WTC11 (cell line): ENCODE measurements at regions not wholly inside any gene's neighbourhood (a gene's known extent, or its start where the extent isn't known, plus 50 kb on each side); places are given as distances from the start of the nearest gene placed in this dataset.

Source experiments
- NFYB ChIP-seq: sonication (generic); formaldehyde crosslinking; conservative IDR thresholded peaks from 2 replicates; pipeline ENCODE4 v1.8.0; 2022; ENCODE audit warnings: low read depth, missing genetic modification reagents
- SMAD4 ChIP-seq: sonication (generic); formaldehyde crosslinking; IDR thresholded peaks from 2 replicates; pipeline ENCODE4 v1.8.0; 2022; ENCODE audit warnings: mild to moderate bottlenecking, missing genetic modification reagents
- TF ChIP-seq, protein P1 (sequence below): fragments of 200-600 bp; IDR thresholded peaks from 2 replicates; pipeline ENCODE4 v1.8.0; 2022; ENCODE audit warnings: antibody characterized with exemption
- TF ChIP-seq, protein P2 (sequence below): sonication (generic); formaldehyde crosslinking; IDR thresholded peaks from 2 replicates; pipeline ENCODE4 v1.8.1; 2023; ENCODE audit warnings: mild to moderate bottlenecking, missing genetic modification reagents, moderate library complexity
- TF ChIP-seq, protein P3 (sequence below): fragments of 250-450 bp; sonication (Bioruptor Pico); IDR thresholded peaks from 2 replicates; pipeline ENCODE4 v1.9.0; 2021; ENCODE audit warnings: mild to moderate bottlenecking, borderline replicate concordance

DNA sequence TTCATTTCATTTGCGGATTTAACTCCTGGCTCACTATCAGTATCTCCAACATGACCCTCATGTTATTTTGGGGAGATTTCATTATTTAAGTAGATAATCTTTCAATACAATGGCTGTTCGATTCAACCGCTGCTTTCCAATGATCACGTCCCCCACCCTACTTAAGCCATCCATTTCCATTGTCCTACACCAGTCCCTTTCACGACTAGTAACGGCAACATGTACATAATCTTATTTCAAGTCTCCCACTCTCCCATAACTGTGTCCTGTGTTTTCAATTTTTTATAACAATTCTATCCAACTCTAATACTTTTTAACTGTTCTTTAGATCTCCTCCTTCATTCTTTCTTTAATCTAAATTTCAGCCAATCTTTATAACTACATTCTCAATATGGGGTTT lies 890.8 kb upstream of the MAP3K7 start:
- no peak for TF ChIP-seq SMAD4 (CRISPR knock-in tag)
- TF ChIP-seq NFYB (CRISPR knock-in tag) = no peak
- TF ChIP-seq, protein P1, sequence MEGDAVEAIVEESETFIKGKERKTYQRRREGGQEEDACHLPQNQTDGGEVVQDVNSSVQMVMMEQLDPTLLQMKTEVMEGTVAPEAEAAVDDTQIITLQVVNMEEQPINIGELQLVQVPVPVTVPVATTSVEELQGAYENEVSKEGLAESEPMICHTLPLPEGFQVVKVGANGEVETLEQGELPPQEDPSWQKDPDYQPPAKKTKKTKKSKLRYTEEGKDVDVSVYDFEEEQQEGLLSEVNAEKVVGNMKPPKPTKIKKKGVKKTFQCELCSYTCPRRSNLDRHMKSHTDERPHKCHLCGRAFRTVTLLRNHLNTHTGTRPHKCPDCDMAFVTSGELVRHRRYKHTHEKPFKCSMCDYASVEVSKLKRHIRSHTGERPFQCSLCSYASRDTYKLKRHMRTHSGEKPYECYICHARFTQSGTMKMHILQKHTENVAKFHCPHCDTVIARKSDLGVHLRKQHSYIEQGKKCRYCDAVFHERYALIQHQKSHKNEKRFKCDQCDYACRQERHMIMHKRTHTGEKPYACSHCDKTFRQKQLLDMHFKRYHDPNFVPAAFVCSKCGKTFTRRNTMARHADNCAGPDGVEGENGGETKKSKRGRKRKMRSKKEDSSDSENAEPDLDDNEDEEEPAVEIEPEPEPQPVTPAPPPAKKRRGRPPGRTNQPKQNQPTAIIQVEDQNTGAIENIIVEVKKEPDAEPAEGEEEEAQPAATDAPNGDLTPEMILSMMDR = no peak
- TF ChIP-seq, protein P2, sequence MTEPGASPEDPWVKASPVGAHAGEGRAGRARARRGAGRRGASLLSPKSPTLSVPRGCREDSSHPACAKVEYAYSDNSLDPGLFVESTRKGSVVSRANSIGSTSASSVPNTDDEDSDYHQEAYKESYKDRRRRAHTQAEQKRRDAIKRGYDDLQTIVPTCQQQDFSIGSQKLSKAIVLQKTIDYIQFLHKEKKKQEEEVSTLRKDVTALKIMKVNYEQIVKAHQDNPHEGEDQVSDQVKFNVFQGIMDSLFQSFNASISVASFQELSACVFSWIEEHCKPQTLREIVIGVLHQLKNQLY = no peak
- TF ChIP-seq, protein P3, sequence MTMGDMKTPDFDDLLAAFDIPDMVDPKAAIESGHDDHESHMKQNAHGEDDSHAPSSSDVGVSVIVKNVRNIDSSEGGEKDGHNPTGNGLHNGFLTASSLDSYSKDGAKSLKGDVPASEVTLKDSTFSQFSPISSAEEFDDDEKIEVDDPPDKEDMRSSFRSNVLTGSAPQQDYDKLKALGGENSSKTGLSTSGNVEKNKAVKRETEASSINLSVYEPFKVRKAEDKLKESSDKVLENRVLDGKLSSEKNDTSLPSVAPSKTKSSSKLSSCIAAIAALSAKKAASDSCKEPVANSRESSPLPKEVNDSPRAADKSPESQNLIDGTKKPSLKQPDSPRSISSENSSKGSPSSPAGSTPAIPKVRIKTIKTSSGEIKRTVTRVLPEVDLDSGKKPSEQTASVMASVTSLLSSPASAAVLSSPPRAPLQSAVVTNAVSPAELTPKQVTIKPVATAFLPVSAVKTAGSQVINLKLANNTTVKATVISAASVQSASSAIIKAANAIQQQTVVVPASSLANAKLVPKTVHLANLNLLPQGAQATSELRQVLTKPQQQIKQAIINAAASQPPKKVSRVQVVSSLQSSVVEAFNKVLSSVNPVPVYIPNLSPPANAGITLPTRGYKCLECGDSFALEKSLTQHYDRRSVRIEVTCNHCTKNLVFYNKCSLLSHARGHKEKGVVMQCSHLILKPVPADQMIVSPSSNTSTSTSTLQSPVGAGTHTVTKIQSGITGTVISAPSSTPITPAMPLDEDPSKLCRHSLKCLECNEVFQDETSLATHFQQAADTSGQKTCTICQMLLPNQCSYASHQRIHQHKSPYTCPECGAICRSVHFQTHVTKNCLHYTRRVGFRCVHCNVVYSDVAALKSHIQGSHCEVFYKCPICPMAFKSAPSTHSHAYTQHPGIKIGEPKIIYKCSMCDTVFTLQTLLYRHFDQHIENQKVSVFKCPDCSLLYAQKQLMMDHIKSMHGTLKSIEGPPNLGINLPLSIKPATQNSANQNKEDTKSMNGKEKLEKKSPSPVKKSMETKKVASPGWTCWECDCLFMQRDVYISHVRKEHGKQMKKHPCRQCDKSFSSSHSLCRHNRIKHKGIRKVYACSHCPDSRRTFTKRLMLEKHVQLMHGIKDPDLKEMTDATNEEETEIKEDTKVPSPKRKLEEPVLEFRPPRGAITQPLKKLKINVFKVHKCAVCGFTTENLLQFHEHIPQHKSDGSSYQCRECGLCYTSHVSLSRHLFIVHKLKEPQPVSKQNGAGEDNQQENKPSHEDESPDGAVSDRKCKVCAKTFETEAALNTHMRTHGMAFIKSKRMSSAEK (CRISPR knock-in tag) = no peak
